BJ (cell line): ENCODE measurements at regions not wholly inside any gene's neighbourhood (a gene's known extent, or its start where the extent isn't known, plus 50 kb on each side); places are given as distances from the start of the nearest gene placed in this dataset.

Experiments
- CTCF ChIA-PET: fragments of 350-600 bp; formaldehyde crosslinking; extraction: SDS; loops from one replicate; lab custom pipeline; 2021; ENCODE audit warnings: antibody characterized with exemption, inconsistent platforms; lab: Yijun Ruan, JAX
- POLR2A ChIA-PET: fragments of 300-600 bp; sonication (Branson Sonifier 250); formaldehyde crosslinking; extraction: SDS; loops from one replicate; lab custom pipeline; 2021; ENCODE audit warnings: antibody characterized with exemption; lab: Charles Lee
- DNase-seq: peaks from one replicate; pipeline ENCODE4 v3.0.0-alpha.2; 2011; ENCODE audit warnings: low read depth
- H3K27me3 ChIP-seq: 2 replicates; pipeline ENCODE4 v1.6.0; 2011; ENCODE audit warnings: low read length; ENCODE audit not compliant: control insufficient read depth, insufficient read depth
- H3K36me3 ChIP-seq: 2 replicates; pipeline ENCODE4 v1.5.1; 2011; ENCODE audit warnings: low read length; ENCODE audit not compliant: control insufficient read depth, insufficient read depth
- H3K4me3 ChIP-seq: 2 replicates; pipeline ENCODE4 v1.5.1; 2011; ENCODE audit warnings: low read depth, mild to moderate bottlenecking, control low read depth, low read length
- TF ChIP-seq, protein P1 (sequence below): IDR thresholded peaks from 2 replicates; pipeline ENCODE4 v1.5.1; 2011; ENCODE audit warnings: low read depth, mild to moderate bottlenecking, control low read depth, inconsistent platforms, low read length, moderate library complexity; ENCODE audit not compliant: insufficient read depth

- Histone ChIP-seq H3K27me3 (no peaks in the 10 kb centered on the region), H3K36me3 (no peaks in the 10 kb centered on the region), H3K4me3 (no peak overlapping the region)
- DNase-seq: no peak
- ChIA-PET POLR2A (no interaction called here), CTCF (no interaction called here)
- TF ChIP-seq, protein P1, sequence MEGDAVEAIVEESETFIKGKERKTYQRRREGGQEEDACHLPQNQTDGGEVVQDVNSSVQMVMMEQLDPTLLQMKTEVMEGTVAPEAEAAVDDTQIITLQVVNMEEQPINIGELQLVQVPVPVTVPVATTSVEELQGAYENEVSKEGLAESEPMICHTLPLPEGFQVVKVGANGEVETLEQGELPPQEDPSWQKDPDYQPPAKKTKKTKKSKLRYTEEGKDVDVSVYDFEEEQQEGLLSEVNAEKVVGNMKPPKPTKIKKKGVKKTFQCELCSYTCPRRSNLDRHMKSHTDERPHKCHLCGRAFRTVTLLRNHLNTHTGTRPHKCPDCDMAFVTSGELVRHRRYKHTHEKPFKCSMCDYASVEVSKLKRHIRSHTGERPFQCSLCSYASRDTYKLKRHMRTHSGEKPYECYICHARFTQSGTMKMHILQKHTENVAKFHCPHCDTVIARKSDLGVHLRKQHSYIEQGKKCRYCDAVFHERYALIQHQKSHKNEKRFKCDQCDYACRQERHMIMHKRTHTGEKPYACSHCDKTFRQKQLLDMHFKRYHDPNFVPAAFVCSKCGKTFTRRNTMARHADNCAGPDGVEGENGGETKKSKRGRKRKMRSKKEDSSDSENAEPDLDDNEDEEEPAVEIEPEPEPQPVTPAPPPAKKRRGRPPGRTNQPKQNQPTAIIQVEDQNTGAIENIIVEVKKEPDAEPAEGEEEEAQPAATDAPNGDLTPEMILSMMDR: no peak
Observed at GRCh38 chr5:75993643-75994520, 89.3 kb upstream of the SV2C start.

DNA sequence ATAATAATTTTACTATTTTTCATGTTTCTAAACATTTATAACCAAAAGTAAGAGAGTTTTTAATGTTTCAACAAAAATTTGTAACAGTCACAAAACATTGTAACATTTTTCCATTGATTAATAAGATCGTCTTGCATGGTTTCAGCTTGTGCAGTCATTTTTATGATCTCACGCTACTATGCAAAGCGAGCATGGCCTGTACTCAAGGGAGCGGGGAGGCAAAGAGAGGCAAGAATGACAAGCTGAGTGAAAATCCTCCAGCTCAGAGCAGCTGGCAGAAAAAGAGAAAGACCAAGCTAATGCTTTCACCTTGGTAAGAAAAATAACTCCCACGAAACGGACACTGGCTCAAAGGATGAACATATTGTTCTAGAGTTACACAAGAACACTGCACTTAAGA, 90.0 kb upstream of the SV2C start:
- Histone ChIP-seq H3K4me3 (no peak overlapping the region), H3K27me3 (no peaks in the 10 kb centered on the region), H3K36me3 (no peaks in the 10 kb centered on the region)
- POLR2A ChIA-PET: no interaction called here
- TF ChIP-seq, protein P1: no peak
- DNase-seq: no peak
- CTCF ChIA-PET: no interaction called here

DNA sequence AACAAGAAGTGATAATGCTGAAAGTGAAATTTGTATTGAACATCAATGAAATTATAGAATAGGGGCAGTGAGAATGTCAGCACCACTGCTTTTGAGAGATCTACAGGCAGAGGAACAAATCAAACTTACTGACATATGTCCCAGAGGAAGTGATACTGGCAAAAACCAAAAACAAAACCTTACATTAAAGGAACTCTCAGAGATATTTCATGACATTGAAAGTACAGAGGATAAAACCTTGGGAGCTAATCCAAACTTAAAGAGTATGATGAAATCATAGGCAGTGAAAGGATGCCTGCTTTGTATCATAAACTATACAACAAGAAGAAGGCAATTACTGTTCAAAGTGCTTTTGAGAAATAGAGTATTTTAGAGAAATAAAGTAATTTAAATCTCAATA, 90.4 kb upstream of the SV2C start:
- POLR2A ChIA-PET: no interaction called here
- no peaks in the 10 kb centered on the region for H3K27me3 ChIP-seq
- CTCF ChIA-PET: no interaction called here
- no peak for DNase-seq
- no peaks in the 10 kb centered on the region for H3K36me3 ChIP-seq
- no peak overlapping the region for H3K4me3 ChIP-seq
- TF ChIP-seq, protein P1: no peak

- TF ChIP-seq, protein P1: no peak
- DNase-seq: no peak
- H3K4me3 ChIP-seq: no peak overlapping the region
- CTCF ChIA-PET: no interaction called here
- no peaks in the 10 kb centered on the region for H3K27me3 ChIP-seq
- POLR2A ChIA-PET: no interaction called here
- H3K36me3 ChIP-seq: no peaks in the 10 kb centered on the region
Observed at GRCh38 chr5:75985077-75985476, 98.1 kb upstream of the SV2C start.

DNA sequence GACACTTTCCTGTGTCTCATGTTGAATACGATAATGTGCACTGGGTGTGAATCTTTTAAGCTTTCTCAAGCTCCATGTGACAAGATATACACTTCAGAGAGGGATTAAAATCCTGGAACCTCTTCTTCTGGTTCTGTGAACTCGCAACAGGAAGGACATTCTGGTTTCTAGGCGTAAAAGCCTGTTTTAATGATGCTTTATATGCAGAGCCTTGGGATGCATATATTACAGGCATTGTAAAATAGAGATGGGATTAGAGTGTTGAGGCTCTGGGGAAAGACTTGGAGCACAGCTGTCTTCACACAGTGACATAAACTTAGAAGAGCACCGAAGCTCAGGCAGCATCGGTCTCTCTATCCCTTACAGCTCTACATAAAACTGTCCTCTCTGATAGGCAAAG, 107.7 kb upstream of the SV2C start:
- POLR2A ChIA-PET: no interaction called here
- TF ChIP-seq, protein P1: no peak
- CTCF ChIA-PET: no interaction called here

More for the DNA sequence above, 107.7 kb upstream of the SV2C start:
- Histone ChIP-seq H3K36me3 (no peaks in the 10 kb centered on the region), H3K27me3 (no peaks in the 10 kb centered on the region), H3K4me3 (no peak overlapping the region)
- no peak for DNase-seq
